Activated CD8-positive, alpha-beta T cell treated with anti-CD3 and anti-CD28 coated beads for 36 hours (primary cell): ENCODE measurements at regions not wholly inside any gene's neighbourhood (a gene's known extent, or its start where the extent isn't known, plus 50 kb on each side); places are given as distances from the start of the nearest gene placed in this dataset.
"Not testable (repeated sequence)": the region's sequence is repeated elsewhere in the genome, so short reads cannot be mapped to it uniquely, and the experiment has no call there.

Source experiments
- ATAC-seq: fragments of 200-7000 bp; cut with Tn5 transposase; one replicate; pipeline ENCODE4 v1.10.0; 2021; ENCODE audit warnings: mild to moderate bottlenecking, moderate library complexity
- CTCF ChIA-PET: fragments of 350-600 bp; sonication (Branson Sonifier 250); formaldehyde crosslinking; loops from one replicate; lab custom pipeline; 2021; ENCODE audit warnings: antibody characterized with exemption; lab: Charles Lee
- POLR2A ChIA-PET: fragments of 350-600 bp; sonication (Branson Sonifier 250); formaldehyde crosslinking; loops from one replicate; lab custom pipeline; 2021; ENCODE audit warnings: antibody characterized with exemption; lab: Charles Lee
- DNase-seq: peaks from one replicate; pipeline ENCODE4 v3.0.0-alpha.2; 2020
- H3K27ac Mint-ChIP-seq: one replicate; pipeline ENCODE4 v1.8.0; 2021; ENCODE audit warnings: mild to moderate bottlenecking, mixed read lengths
- H3K27me3 Mint-ChIP-seq: one replicate; pipeline ENCODE4 v1.8.0; 2021; ENCODE audit warnings: mixed read lengths
- H3K36me3 Mint-ChIP-seq: one replicate; pipeline ENCODE4 v1.8.0; 2021; ENCODE audit warnings: low read depth, mixed read lengths
- H3K4me1 Mint-ChIP-seq: one replicate; pipeline ENCODE4 v1.8.0; 2021; ENCODE audit warnings: low read depth, mixed read lengths
- H3K4me3 Mint-ChIP-seq: one replicate; pipeline ENCODE4 v1.8.0; 2021; ENCODE audit warnings: mild to moderate bottlenecking, moderate library complexity, mixed read lengths
- H3K9me3 Mint-ChIP-seq: one replicate; pipeline ENCODE4 v1.8.0; 2021; ENCODE audit warnings: mixed read lengths
- CTCF ChIP-seq: fragments of 200-600 bp; IDR thresholded peaks from one replicate; pipeline ENCODE4 v1.8.0; 2022; ENCODE audit warnings: antibody characterized with exemption, mild to moderate bottlenecking
- intact Hi-C: fragments of 100-400 bp; cut with micrococcal nuclease; formaldehyde crosslinking; loops from one replicate; pipeline ENCODE4 v1.10.0; 2022

DNA sequence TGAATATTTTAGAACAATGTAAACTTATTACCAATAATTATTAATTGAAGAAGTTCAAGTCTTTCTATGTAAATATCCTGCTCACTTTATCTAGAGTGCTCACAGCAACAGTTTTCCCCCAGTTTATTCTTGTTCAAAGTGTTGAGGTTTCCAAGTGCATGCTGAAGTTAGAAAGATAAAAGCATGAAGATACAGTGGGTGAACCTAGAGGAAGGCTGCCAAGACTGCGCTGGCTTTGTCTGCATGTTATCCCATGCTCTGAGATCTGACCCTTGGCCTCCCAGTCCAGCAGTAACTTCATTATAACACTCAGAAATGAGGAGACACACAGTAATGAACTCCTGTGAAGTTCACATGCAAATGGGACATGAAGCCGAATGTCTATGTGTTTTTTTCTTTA is 76.0 kb upstream of the PIP5K1B start:
- Mint-ChIP-seq H3K27ac (no peak overlapping the region), H3K27me3 (peaks cover 10% of the 10 kb centered on the region), H3K9me3 (no peaks in the 10 kb centered on the region), H3K4me1 (no peaks in the 10 kb centered on the region), H3K36me3 (no peaks in the 10 kb centered on the region), H3K4me3 (no peak overlapping the region)
- ChIA-PET CTCF (no interaction called here), POLR2A (no interaction called here)
- ATAC-seq (no peak), DNase-seq (no peak)
- TF ChIP-seq CTCF, result no peak
- intact Hi-C loops, result no loop called here

GRCh38 chr9:68631811-68632210 is 73.2 kb upstream of the PIP5K1B start:
- intact Hi-C loops, result no loop called here
- H3K36me3 Mint-ChIP-seq, result no peaks in the 10 kb centered on the region
- CTCF ChIA-PET, result no interaction called here
- no peak for DNase-seq
- H3K4me1 Mint-ChIP-seq, result no peaks in the 10 kb centered on the region
- no peak for TF ChIP-seq CTCF
- H3K4me3 Mint-ChIP-seq, result no peak overlapping the region
- POLR2A ChIA-PET, result no interaction called here
- H3K27me3 Mint-ChIP-seq, result peaks cover 15% of the 10 kb centered on the region
- ATAC-seq, result no peak
- H3K9me3 Mint-ChIP-seq, result no peaks in the 10 kb centered on the region
- H3K27ac Mint-ChIP-seq, result no peak overlapping the region

DNA sequence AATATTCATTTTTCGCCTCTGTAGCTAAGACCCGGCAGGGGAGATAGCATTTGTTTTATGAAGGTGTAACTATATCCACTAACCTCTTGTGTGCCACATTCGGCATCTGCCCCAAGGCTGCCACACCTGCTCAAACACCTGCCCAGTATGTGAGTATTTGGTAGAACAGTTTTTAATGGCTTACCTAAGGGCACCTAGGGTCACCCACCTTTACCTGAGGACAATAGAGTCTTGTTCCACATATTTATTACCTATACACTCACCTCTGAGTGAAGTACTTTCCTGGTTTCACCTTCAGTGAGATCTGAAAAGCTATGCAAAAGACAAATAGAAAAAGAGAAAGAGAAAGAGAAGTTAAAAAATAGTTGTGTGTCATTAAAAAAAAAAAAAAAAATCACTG is 68.0 kb upstream of the PIP5K1B start:
- CTCF ChIA-PET, result no interaction called here
- POLR2A ChIA-PET, result no interaction called here

GRCh38 chr9:68639261-68639660 is 65.8 kb upstream of the PIP5K1B start:
- ATAC-seq, H3K4me3 Mint-ChIP-seq, H3K36me3 Mint-ChIP-seq, intact Hi-C loops, POLR2A ChIA-PET, DNase-seq, H3K4me1 Mint-ChIP-seq, CTCF ChIA-PET, H3K27ac Mint-ChIP-seq, H3K9me3 Mint-ChIP-seq: not testable (repeated sequence)
- H3K27me3 Mint-ChIP-seq, result peaks cover 16% of the 10 kb centered on the region

More for the DNA sequence above, 68.0 kb upstream of the PIP5K1B start:
- H3K9me3 Mint-ChIP-seq, result no peaks in the 10 kb centered on the region
- H3K27ac Mint-ChIP-seq, result no peak overlapping the region
- DNase-seq, result no peak
- ATAC-seq, result no peak
- no peaks in the 10 kb centered on the region for H3K36me3 Mint-ChIP-seq
- H3K27me3 Mint-ChIP-seq, result peaks cover 11% of the 10 kb centered on the region
- intact Hi-C loops, result no loop called here
- H3K4me3 Mint-ChIP-seq, result no peak overlapping the region
- TF ChIP-seq CTCF, result no peak
- no peaks in the 10 kb centered on the region for H3K4me1 Mint-ChIP-seq

- H3K36me3 Mint-ChIP-seq, result no peaks in the 10 kb centered on the region
Observed at GRCh38 chr9:68640421-68641089, 64.5 kb upstream of the PIP5K1B start.

More at GRCh38 chr9:68640421-68641089, 64.5 kb upstream of the PIP5K1B start:
- Mint-ChIP-seq H3K4me1 (no peaks in the 10 kb centered on the region), H3K27ac (no peak overlapping the region), H3K27me3 (peaks cover 17% of the 10 kb centered on the region), H3K4me3 (no peak overlapping the region), H3K9me3 (no peaks in the 10 kb centered on the region)
- intact Hi-C loops, result no loop called here
- TF ChIP-seq CTCF, result no peak
- ChIA-PET CTCF (interaction anchor here (0.6 kb wide), 1 partner anchor 385 kb away, joined by 4 read pairs; no protein-coding TSS in a partner anchor), POLR2A (no interaction called here)
- ATAC-seq (no peak), DNase-seq (no peak)
